H9 (cell line): ENCODE measurements at regions not wholly inside any gene's neighbourhood (a gene's known extent, or its start where the extent isn't known, plus 50 kb on each side); places are given as distances from the start of the nearest gene placed in this dataset.

Source experiments
- DNase-seq: peaks from one replicate; pipeline ENCODE4 v3.0.0-alpha.2; 2017
- H2AFZ ChIP-seq: one replicate; pipeline ENCODE4 v1.6.1; 2013; ENCODE audit warnings: mild to moderate bottlenecking, low read length, control low read depth, moderate library complexity
- H2AK5ac ChIP-seq: 2 replicates; pipeline ENCODE4 v1.6.1; 2013; ENCODE audit warnings: low read length, control low read depth, mixed read lengths; ENCODE audit not compliant: insufficient read length
- H2BK120ac ChIP-seq: one replicate; pipeline ENCODE4 v1.6.1; 2013; ENCODE audit warnings: low read depth, mild to moderate bottlenecking, low read length, control low read depth, inconsistent platforms; ENCODE audit not compliant: poor library complexity, severe bottlenecking
- H2BK12ac ChIP-seq: 2 replicates; pipeline ENCODE4 v1.6.1; 2013; ENCODE audit warnings: low read length, control low read depth, mixed read lengths, low read depth; ENCODE audit not compliant: insufficient read length
- H2BK15ac ChIP-seq: 2 replicates; pipeline ENCODE4 v1.6.1; 2013; ENCODE audit warnings: low read depth, low read length, control low read depth
- H2BK20ac ChIP-seq: one replicate; pipeline ENCODE4 v1.6.1; 2013; ENCODE audit warnings: low read depth, mild to moderate bottlenecking, low read length, control low read depth, inconsistent platforms; ENCODE audit not compliant: poor library complexity, severe bottlenecking
- H2BK5ac ChIP-seq: 2 replicates; pipeline ENCODE4 v1.6.1; 2013; ENCODE audit warnings: low read length, control low read depth, mixed read lengths; ENCODE audit not compliant: insufficient read length
- H3K14ac ChIP-seq: 2 replicates; pipeline ENCODE4 v1.6.1; 2013; ENCODE audit warnings: low read length, control low read depth; ENCODE audit not compliant: insufficient read depth
- H3K18ac ChIP-seq: 2 replicates; pipeline ENCODE4 v1.6.1; 2013; ENCODE audit warnings: low read depth, mild to moderate bottlenecking, mixed read lengths, low read length, control low read depth; ENCODE audit not compliant: insufficient read length
- H3K23ac ChIP-seq: 2 replicates; pipeline ENCODE4 v1.6.1; 2013; ENCODE audit warnings: low read length, control low read depth, mixed read lengths, low read depth; ENCODE audit not compliant: insufficient read length
- H3K23me2 ChIP-seq: 2 replicates; pipeline ENCODE4 v1.6.1; 2013; ENCODE audit warnings: low read depth, mild to moderate bottlenecking, mixed read lengths, low read length, control low read depth; ENCODE audit not compliant: insufficient read length, poor library complexity, severe bottlenecking
- H3K27ac ChIP-seq: 2 replicates; pipeline ENCODE4 v1.5.1; 2013; ENCODE audit warnings: low read length, control low read depth, mixed read lengths, low read depth; ENCODE audit not compliant: insufficient read length
- H3K27me3 ChIP-seq: 2 replicates; pipeline ENCODE4 v1.6.1; 2013; ENCODE audit warnings: low read length, control low read depth, inconsistent platforms; ENCODE audit not compliant: insufficient read depth
- H3K4ac ChIP-seq: 2 replicates; pipeline ENCODE4 v1.6.1; 2013; ENCODE audit warnings: low read depth, mild to moderate bottlenecking, control low read depth, inconsistent platforms, low read length, moderate library complexity
- H3K4me1 ChIP-seq: 2 replicates; pipeline ENCODE4 v1.6.1; 2013; ENCODE audit warnings: low read length, control low read depth, inconsistent platforms; ENCODE audit not compliant: insufficient read depth
- H3K4me2 ChIP-seq: 2 replicates; pipeline ENCODE4 v1.6.1; 2013; ENCODE audit warnings: low read length, control low read depth, mixed read lengths; ENCODE audit not compliant: insufficient read length, insufficient read depth
- H3K56ac ChIP-seq: 2 replicates; pipeline ENCODE4 v1.6.1; 2013; ENCODE audit warnings: low read depth, mild to moderate bottlenecking, mixed read lengths, low read length, control low read depth; ENCODE audit not compliant: insufficient read length
- H3K79me1 ChIP-seq: 2 replicates; pipeline ENCODE4 v1.6.1; 2013; ENCODE audit warnings: low read depth, mild to moderate bottlenecking, moderate library complexity, low read length, control low read depth, inconsistent platforms; ENCODE audit not compliant: insufficient read depth, poor library complexity, severe bottlenecking
- H3K79me2 ChIP-seq: 2 replicates; pipeline ENCODE4 v1.6.1; 2013; ENCODE audit warnings: low read length, control low read depth, inconsistent platforms; ENCODE audit not compliant: insufficient read depth
- H3K9ac ChIP-seq: 2 replicates; pipeline ENCODE4 v1.6.1; 2013; ENCODE audit warnings: low read length, control low read depth, mixed read lengths; ENCODE audit not compliant: insufficient read length; ENCODE audit errors: extremely low read depth
- H3K9me3 ChIP-seq: one replicate; pipeline ENCODE4 v1.6.1; 2013; ENCODE audit warnings: low read depth, low read length, inconsistent platforms; ENCODE audit not compliant: control insufficient read depth
- H3T11ph ChIP-seq: one replicate; pipeline ENCODE4 v1.6.1; 2013; ENCODE audit warnings: mild to moderate bottlenecking, low read length, control low read depth, inconsistent platforms
- H4K20me1 ChIP-seq: one replicate; pipeline ENCODE4 v1.6.1; 2013; ENCODE audit not compliant: control insufficient read depth, insufficient read length, insufficient read depth
- H4K5ac ChIP-seq: 2 replicates; pipeline ENCODE4 v1.6.1; 2013; ENCODE audit warnings: low read depth, mild to moderate bottlenecking, mixed read lengths, low read length, control low read depth; ENCODE audit not compliant: insufficient read length
- H4K8ac ChIP-seq: replicated peaks from 2 replicates; pipeline ENCODE4 v1.6.1; 2013; ENCODE audit warnings: low read length, control low read depth, mixed read lengths, low read depth; ENCODE audit not compliant: insufficient read length
- H4K91ac ChIP-seq: 2 replicates; pipeline ENCODE4 v1.6.1; 2013; ENCODE audit warnings: low read depth, mild to moderate bottlenecking, moderate library complexity, mixed read lengths, low read length, control low read depth; ENCODE audit not compliant: insufficient read length
- H3K27ac Mint-ChIP-seq, 3 experiments: 2 replicates in 2 of 3; 3 replicates in 1 of 3; pipeline ENCODE4 v1.8.0; 2020 to 2021; ENCODE audit warnings: mixed read lengths in 3 of 3, mild to moderate bottlenecking in 1 of 3, moderate library complexity in 1 of 3
- H3K27me3 Mint-ChIP-seq: 2 replicates; pipeline ENCODE4 v1.8.0; 2021; ENCODE audit warnings: low read depth, mild to moderate bottlenecking, moderate library complexity, mixed read lengths
- H3K36me3 Mint-ChIP-seq, 3 experiments: 2 replicates in 2 of 3; 3 replicates in 1 of 3; pipeline ENCODE4 v1.8.0; 2020 to 2021; ENCODE audit warnings: low read depth in 3 of 3, mixed read lengths in 3 of 3; ENCODE audit not compliant: insufficient read depth in 1 of 3
- H3K4me1 Mint-ChIP-seq, 2 experiments: 2 replicates each; pipeline ENCODE4 v1.8.0; 2020; ENCODE audit warnings: mixed read lengths in 2 of 2
- H3K4me3 Mint-ChIP-seq, 2 experiments: 2 replicates in 1 of 2; 3 replicates in 1 of 2; pipeline ENCODE4 v1.8.0; 2020 to 2021; ENCODE audit warnings: mild to moderate bottlenecking in 2 of 2, mixed read lengths in 2 of 2, moderate library complexity in 1 of 2
- H3K9me3 Mint-ChIP-seq, 2 experiments: 2 replicates in 1 of 2; 3 replicates in 1 of 2; pipeline ENCODE4 v1.8.0; 2020; ENCODE audit warnings: mild to moderate bottlenecking in 2 of 2, mixed read lengths in 2 of 2, moderate library complexity in 1 of 2
- CTCF ChIP-seq: fragments of 200-600 bp; sonication (generic); conservative IDR thresholded peaks from 3 replicates; pipeline ENCODE4 v1.8.0; 2021; ENCODE audit warnings: antibody characterized with exemption, mild to moderate bottlenecking
- WGBS: extraction: QIAGEN DNeasy Blood & Tissue Kit; methylation state at CpG from one replicate; pipeline ENCODE4 v1.1.7; 2013; ENCODE audit warnings: missing lambda C conversion rate, low lambda C conversion rate, mixed read lengths; ENCODE audit not compliant: insufficient read length; ENCODE audit errors: extremely low coverage; 5-methylcytosine and 5-hydroxymethylcytosine counted together

- H3K4me3 Mint-ChIP-seq = no peak overlapping the region
- H3K4me1 ChIP-seq = no peaks in the 10 kb centered on the region
- no peak overlapping the region for H3K4me2 ChIP-seq
- no peaks in the 10 kb centered on the region for H3K9me3 Mint-ChIP-seq
- peaks cover 4 to 8% of the 10 kb centered on the region in 2 experiments; a peak in 3 of 4 replicates for H3K4me1 Mint-ChIP-seq
- no peak overlapping the region for H3K23ac ChIP-seq
- no peak overlapping the region for H3K27ac Mint-ChIP-seq
- H3K27ac ChIP-seq = no peak overlapping the region
- DNase-seq = no peak
- no peaks in the 10 kb centered on the region for H3K36me3 Mint-ChIP-seq
- no peak overlapping the region for H3K4ac ChIP-seq
- no peak overlapping the region for H3K18ac ChIP-seq
- no peak overlapping the region for H3K9ac ChIP-seq
- H4K5ac ChIP-seq = no peak overlapping the region
- H4K20me1 ChIP-seq = no peaks in the 10 kb centered on the region
- no peaks in the 10 kb centered on the region for H3K23me2 ChIP-seq
- H3T11ph ChIP-seq = no peak overlapping the region
- H3K9me3 ChIP-seq = no peaks in the 10 kb centered on the region
- no CpG with 5 or more reads among the region's 2 CpGs for WGBS
- H2BK20ac ChIP-seq = no peak overlapping the region
- no peak overlapping the region for H4K91ac ChIP-seq
- no peak overlapping the region for H3K56ac ChIP-seq
- H2BK12ac ChIP-seq = no peak overlapping the region
- no peak overlapping the region for H2BK15ac ChIP-seq
- no peak overlapping the region for H2AFZ ChIP-seq
- no peaks in the 10 kb centered on the region for H3K27me3 ChIP-seq
- no peak overlapping the region for H2AK5ac ChIP-seq
- no peaks in the 10 kb centered on the region for H3K27me3 Mint-ChIP-seq
- TF ChIP-seq CTCF = no peak
- H3K14ac ChIP-seq = no peak overlapping the region
- no peak overlapping the region for H2BK5ac ChIP-seq
- H3K79me1 ChIP-seq = no peaks in the 10 kb centered on the region
- H2BK120ac ChIP-seq = no peak overlapping the region
- no peak overlapping the region for H4K8ac ChIP-seq
- no peaks in the 10 kb centered on the region for H3K79me2 ChIP-seq
Observed at GRCh38 chr13:72647422-72647821, 80.0 kb downstream of the MZT1 start.
